Smooth muscle cell (in vitro differentiated cells): ENCODE measurements at regions not wholly inside any gene's neighbourhood (a gene's known extent, or its start where the extent isn't known, plus 50 kb on each side); places are given as distances from the start of the nearest gene placed in this dataset.
"Not testable (repeated sequence)": the region's sequence is repeated elsewhere in the genome, so short reads cannot be mapped to it uniquely, and the experiment has no call there.

Source experiments
- DNase-seq: peaks from one replicate; lab custom pipeline; 2025; ENCODE audit not compliant: unreplicated experiment; lab: John Stamatoyannopoulos, UW
- H2AFZ ChIP-seq: fragments of 200-600 bp; sonication (generic); 2 replicates; pipeline ENCODE4 v1.6.0; 2016; ENCODE audit warnings: antibody characterized with exemption, low read depth, mild to moderate bottlenecking
- H3F3A ChIP-seq: fragments of 200-600 bp; sonication (generic); 2 replicates; pipeline ENCODE4 v1.6.0; 2017; ENCODE audit warnings: antibody characterized with exemption, low read depth
- H3K27ac ChIP-seq: fragments of 200-600 bp; sonication (generic); 2 replicates; pipeline ENCODE4 v1.5.1; 2016; ENCODE audit warnings: low read depth, mild to moderate bottlenecking
- H3K27me3 ChIP-seq: fragments of 200-600 bp; sonication (generic); 2 replicates; pipeline ENCODE4 v1.6.1; 2016; ENCODE audit warnings: low read depth, mild to moderate bottlenecking
- H3K36me3 ChIP-seq: fragments of 200-600 bp; sonication (generic); 2 replicates; pipeline ENCODE4 v1.5.1; 2016; ENCODE audit warnings: low read depth
- H3K4me1 ChIP-seq: fragments of 200-600 bp; sonication (generic); 2 replicates; pipeline ENCODE4 v1.5.1; 2016; ENCODE audit warnings: low read depth
- H3K4me2 ChIP-seq: fragments of 200-600 bp; sonication (generic); 2 replicates; pipeline ENCODE4 v1.6.0; 2016; ENCODE audit warnings: mild to moderate bottlenecking
- H3K4me3 ChIP-seq: fragments of 200-600 bp; sonication (generic); 2 replicates; pipeline ENCODE4 v1.5.1; 2016; ENCODE audit warnings: mild to moderate bottlenecking
- H3K79me2 ChIP-seq: fragments of 200-600 bp; sonication (generic); 2 replicates; pipeline ENCODE4 v1.6.0; 2016; ENCODE audit warnings: low read depth, mild to moderate bottlenecking
- H3K9ac ChIP-seq: fragments of 200-600 bp; sonication (generic); 2 replicates; pipeline ENCODE4 v1.6.0; 2016; ENCODE audit warnings: low read depth
- H3K9me3 ChIP-seq: fragments of 200-600 bp; sonication (generic); replicated peaks from 2 replicates; pipeline ENCODE4 v1.5.1; 2016; ENCODE audit warnings: low read depth
- H4K20me1 ChIP-seq: fragments of 200-600 bp; sonication (generic); 2 replicates; pipeline ENCODE4 v1.6.0; 2016; ENCODE audit warnings: low read depth
- WGBS: methylation state at CpG from one replicate; pipeline ENCODE4 v1.1.7; 2016; ENCODE audit warnings: low lambda C conversion rate; 5-methylcytosine and 5-hydroxymethylcytosine counted together

DNA sequence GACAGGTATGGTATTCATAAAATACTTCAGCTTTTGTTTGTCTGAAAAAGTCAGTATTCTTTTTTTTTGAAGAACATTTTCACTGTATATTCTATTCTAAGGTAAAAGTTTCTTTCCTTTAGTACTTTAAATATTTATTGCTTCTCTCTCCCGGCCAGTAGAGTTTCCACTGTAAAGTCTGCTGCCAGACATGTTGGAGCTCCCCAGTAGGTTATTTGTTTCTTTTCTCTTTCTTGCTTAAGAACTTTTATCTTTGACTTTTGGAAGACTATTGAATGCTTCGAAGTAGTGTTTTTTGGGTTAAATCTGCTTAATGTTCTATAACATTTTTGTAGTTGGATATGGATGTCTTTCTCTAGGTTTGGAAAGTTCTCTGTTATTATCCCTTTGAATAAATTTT lies 1613.3 kb downstream of the SPATA31A7 start:
- not testable (repeated sequence) for H3K79me2 ChIP-seq, H4K20me1 ChIP-seq, H3K4me1 ChIP-seq, H3K9ac ChIP-seq, H3K27ac ChIP-seq, H3F3A ChIP-seq, H3K9me3 ChIP-seq, H3K36me3 ChIP-seq, DNase-seq
- WGBS = 73% methylated on average over 2 of the region's 2 CpGs
- peaks cover 55% of the 10 kb centered on the region for H3K27me3 ChIP-seq
- H3K4me3 ChIP-seq = peak overlapping the region; percentile 44
- H3K4me2 ChIP-seq = peak overlapping the region; percentile 83
- H2AFZ ChIP-seq = peak overlapping the region; percentile 34

DNA sequence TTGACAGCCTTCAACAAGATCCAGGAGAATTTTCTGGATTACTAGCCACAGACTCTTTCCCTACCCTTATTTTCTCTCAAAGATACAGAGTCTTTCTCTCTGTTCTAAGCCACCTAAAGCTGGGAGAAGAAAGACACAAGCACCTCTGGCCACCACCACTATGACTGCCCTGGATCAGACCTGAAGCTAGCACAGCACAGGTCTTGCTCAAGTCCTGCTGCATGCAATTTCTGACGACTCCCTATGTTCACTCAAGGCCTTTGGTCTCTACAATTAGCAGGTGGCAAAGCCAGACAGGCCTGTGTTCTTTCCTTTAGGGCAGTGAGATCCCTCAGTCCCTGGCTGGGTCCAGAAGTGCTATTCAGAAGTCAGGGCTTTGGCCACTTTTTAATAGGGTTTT lies 1614.5 kb downstream of the SPATA31A7 start:
- 31% methylated on average over 1 of the region's 1 CpG for WGBS
- not testable (repeated sequence) for DNase-seq, H3K4me3 ChIP-seq, H3K27ac ChIP-seq, H4K20me1 ChIP-seq, H2AFZ ChIP-seq, H3K79me2 ChIP-seq, H3K9me3 ChIP-seq, H3K4me1 ChIP-seq, H3F3A ChIP-seq, H3K9ac ChIP-seq, H3K4me2 ChIP-seq, H3K36me3 ChIP-seq
- H3K27me3 ChIP-seq = peaks cover 48% of the 10 kb centered on the region

DNA sequence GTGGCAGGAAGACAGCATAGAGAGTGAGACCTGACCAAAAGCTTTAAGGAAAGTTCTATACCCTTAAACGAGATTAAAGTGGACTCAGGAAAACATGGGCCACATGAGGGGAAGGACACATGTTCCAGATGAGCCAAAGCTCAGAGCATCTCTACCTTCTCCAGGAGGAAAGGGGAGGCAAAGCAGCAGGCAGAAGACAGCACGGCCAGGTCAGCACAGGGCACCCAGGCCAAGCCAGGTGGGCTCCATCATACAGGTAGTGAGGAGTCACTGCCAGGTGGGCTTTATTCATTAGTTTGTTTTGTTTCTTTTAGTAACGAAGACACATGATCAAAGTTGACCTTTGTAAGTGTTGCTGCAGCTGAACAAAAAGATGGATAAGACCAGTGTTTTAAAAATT lies 1617.6 kb downstream of the SPATA31A7 start:
- WGBS = 45% methylated on average over 3 of the region's 3 CpGs
- not testable (repeated sequence) for H3F3A ChIP-seq, DNase-seq, H3K4me1 ChIP-seq, H2AFZ ChIP-seq, H3K4me2 ChIP-seq, H4K20me1 ChIP-seq, H3K9ac ChIP-seq, H3K36me3 ChIP-seq, H3K9me3 ChIP-seq, H3K79me2 ChIP-seq, H3K4me3 ChIP-seq, H3K27ac ChIP-seq
- peaks cover 19% of the 10 kb centered on the region for H3K27me3 ChIP-seq

DNA sequence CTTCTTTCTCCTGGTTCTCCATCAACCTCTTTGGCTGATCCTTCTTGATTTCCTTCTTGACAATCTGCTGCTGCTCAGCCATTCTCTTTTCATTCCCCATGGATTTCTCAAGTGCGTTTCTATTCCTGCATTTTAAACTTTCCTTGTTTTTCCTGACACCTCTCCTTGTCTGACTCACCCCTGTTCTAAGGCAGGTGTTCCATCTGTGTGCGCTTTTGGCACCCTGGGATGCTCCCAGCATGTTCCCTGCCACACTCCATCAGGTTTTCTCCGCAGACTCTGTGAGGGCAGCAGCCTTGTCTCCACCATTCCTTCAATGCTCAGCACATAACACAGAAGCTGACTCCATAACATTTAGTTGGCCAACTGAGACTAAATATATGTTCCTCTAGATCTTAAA lies 1618.2 kb downstream of the SPATA31A7 start:
- not testable (repeated sequence) for H3K9me3 ChIP-seq, H3K4me1 ChIP-seq, H4K20me1 ChIP-seq, H2AFZ ChIP-seq, H3K27ac ChIP-seq, H3K4me3 ChIP-seq, H3K4me2 ChIP-seq, H3K36me3 ChIP-seq, H3K79me2 ChIP-seq, H3K9ac ChIP-seq, H3F3A ChIP-seq, DNase-seq
- WGBS = 40% methylated on average over 3 of the region's 3 CpGs
- peaks cover 18% of the 10 kb centered on the region for H3K27me3 ChIP-seq

DNA sequence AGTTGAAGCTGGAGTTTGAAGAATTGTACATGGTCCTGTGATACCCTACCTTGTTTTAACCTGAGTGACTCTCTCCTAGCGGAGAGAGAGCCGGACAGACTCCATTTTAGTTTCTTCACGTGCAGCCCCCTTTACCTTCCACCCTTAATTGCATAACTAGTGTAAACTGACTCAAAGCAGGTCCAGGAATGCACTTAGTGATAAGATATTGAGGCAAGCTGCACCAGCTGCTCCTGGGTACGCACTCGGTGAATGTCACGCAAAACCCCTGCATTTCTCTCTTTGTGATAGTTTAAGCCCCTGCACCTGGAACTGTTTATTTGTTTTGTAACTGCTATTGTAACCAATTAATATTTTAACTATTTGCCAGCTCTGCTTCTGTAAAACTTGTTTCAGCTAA lies 1620.5 kb downstream of the SPATA31A7 start:
- H3K36me3 ChIP-seq, H4K20me1 ChIP-seq, H3K4me1 ChIP-seq, H3K4me3 ChIP-seq, DNase-seq, H2AFZ ChIP-seq, H3K27ac ChIP-seq, H3F3A ChIP-seq, H3K9ac ChIP-seq, H3K79me2 ChIP-seq, H3K4me2 ChIP-seq, H3K9me3 ChIP-seq: not testable (repeated sequence)
- H3K27me3 ChIP-seq = peaks cover 13% of the 10 kb centered on the region
- WGBS = 74% methylated on average over 6 of the region's 6 CpGs

DNA sequence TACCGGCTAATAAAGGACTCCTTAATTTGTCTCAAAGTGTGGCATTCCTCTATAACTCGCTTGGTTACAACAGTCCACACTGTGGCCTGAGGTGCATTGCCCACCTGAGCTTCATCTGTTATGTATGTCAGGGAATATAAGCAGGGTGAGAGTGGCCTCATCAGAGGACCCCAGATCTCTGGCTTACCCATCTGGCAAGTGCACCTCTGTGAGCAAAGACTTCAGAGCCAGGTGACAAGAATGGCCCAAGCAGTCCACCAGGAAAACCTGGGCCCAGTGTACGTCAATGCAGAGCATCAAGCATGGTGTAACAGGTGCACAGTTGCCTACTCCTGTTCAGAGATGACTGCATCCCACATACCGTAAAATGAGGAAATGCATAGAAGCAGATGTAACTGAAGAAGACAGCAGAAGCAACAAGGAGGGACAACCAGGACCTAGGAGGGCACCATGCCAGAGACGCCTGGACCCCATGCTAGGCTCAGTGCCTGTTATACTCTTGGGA lies 1621.0 kb downstream of the SPATA31A7 start:
- H3K4me2 ChIP-seq, H3K9ac ChIP-seq, H3K4me1 ChIP-seq, H3K4me3 ChIP-seq, H4K20me1 ChIP-seq, H3K9me3 ChIP-seq, H2AFZ ChIP-seq, H3K79me2 ChIP-seq, H3F3A ChIP-seq, H3K36me3 ChIP-seq, H3K27ac ChIP-seq, DNase-seq: not testable (repeated sequence)
- 71% methylated on average over 5 of the region's 5 CpGs for WGBS
- peaks cover 18% of the 10 kb centered on the region for H3K27me3 ChIP-seq

DNA sequence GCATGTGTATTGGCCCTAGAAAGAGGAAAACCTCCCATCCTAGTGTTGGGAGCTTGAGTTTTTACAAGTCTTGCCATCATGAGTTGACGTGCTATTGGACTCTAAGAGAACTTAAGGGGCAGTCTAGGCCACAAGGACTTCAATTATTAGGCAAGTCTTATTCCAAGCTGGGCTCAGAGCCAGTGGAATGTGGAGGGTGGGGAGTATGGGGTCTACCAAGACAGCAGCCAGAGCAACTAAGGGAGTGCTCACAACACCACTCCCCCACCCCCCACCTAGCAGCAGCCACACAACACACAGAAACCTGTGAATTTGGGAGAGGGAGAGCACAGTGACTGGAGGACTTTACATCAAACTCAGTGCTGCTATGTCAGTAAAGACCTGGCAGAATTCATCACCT lies 1625.6 kb downstream of the SPATA31A7 start:
- WGBS = 33% methylated on average over 1 of the region's 1 CpG
- DNase-seq, H3K9ac ChIP-seq, H3K79me2 ChIP-seq, H3K9me3 ChIP-seq, H3K36me3 ChIP-seq, H3K4me1 ChIP-seq, H3K4me2 ChIP-seq, H3F3A ChIP-seq, H3K27ac ChIP-seq, H4K20me1 ChIP-seq, H2AFZ ChIP-seq, H3K4me3 ChIP-seq: not testable (repeated sequence)
- peaks cover 28% of the 10 kb centered on the region for H3K27me3 ChIP-seq

DNA sequence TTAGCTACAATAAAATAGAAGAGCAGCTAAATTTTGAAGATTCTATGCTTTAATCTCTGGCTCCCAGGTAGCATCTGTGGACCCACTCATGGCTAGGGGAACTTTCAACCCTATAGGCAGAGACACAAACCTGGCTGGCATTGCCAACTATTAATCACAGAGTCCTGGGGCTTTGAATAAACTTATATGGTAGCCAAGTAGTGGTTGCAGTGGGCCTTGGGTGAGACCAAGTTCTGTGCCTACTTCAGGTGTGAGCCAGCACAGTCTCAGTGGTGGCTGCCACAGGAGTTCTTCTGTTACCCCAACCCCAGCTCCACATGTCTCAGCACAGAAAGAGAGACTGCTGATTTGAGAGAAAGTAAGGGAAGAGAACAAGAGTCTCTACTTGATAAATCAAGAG lies 1626.5 kb downstream of the SPATA31A7 start:
- not testable (repeated sequence) for H4K20me1 ChIP-seq, H3K4me3 ChIP-seq, H3K4me2 ChIP-seq, H3K9ac ChIP-seq, DNase-seq, H3K36me3 ChIP-seq, H3K4me1 ChIP-seq, H2AFZ ChIP-seq, H3K79me2 ChIP-seq, H3F3A ChIP-seq, H3K27ac ChIP-seq, H3K9me3 ChIP-seq
- H3K27me3 ChIP-seq = peaks cover 28% of the 10 kb centered on the region

DNA sequence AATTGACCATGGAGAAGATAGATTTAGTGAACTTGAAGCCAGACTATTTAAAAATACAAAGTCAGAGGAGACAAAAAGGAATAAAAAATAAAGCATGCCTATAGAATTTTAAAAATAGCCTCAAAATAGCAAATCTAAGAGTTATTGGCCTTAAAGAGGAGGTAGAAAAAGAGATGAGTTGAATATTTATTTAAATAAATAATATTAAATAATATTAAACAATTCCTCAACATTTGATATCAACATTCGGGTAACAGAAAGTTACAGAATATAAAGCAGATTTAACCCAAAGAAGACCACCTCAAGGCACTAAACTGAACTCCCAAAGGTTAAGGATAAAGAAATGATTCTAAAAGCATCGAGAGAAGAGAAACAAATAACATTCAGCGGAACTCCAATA lies 1627.4 kb downstream of the SPATA31A7 start:
- not testable (repeated sequence) for H3K4me1 ChIP-seq, H3F3A ChIP-seq, H3K27ac ChIP-seq, H4K20me1 ChIP-seq, H3K79me2 ChIP-seq, DNase-seq, H3K4me3 ChIP-seq, H2AFZ ChIP-seq, H3K36me3 ChIP-seq, H3K4me2 ChIP-seq, H3K9ac ChIP-seq, H3K9me3 ChIP-seq
- 79% methylated on average over 3 of the region's 3 CpGs for WGBS
- H3K27me3 ChIP-seq = peaks cover 28% of the 10 kb centered on the region
